Endothelial cell of umbilical vein (primary cell): ENCODE measurements at regions not wholly inside any gene's neighbourhood (a gene's known extent, or its start where the extent isn't known, plus 50 kb on each side); places are given as distances from the start of the nearest gene placed in this dataset.

Source experiments
- BruUV-seq: library from RNA; stranded (reverse); fragments of 400-500 nt; replicated peaks from 2 replicates; lab custom pipeline; 2021; lab: Mats Ljungman, UMichigan
- CTCF ChIA-PET: fragments of 300-600, 350-600 bp; sonication (Branson Sonifier 250); formaldehyde crosslinking; loops from one replicate; lab custom pipeline; 2021; ENCODE audit warnings: antibody characterized with exemption, inconsistent platforms; lab: Charles Lee
- POLR2A ChIA-PET: fragments of 300-600, 350-600 bp; sonication (Branson Sonifier 250); formaldehyde crosslinking; loops from one replicate; lab custom pipeline; 2021; ENCODE audit warnings: antibody characterized with exemption, inconsistent platforms; lab: Charles Lee
- DNase-seq: peaks from one replicate; pipeline ENCODE4 v3.0.0-alpha.2; 2011; ENCODE audit warnings: low read depth, low spot score
- FAIRE-seq: peaks from 2 replicates; lab custom pipeline; 2011; peaks lifted over from hg19 to GRCh38; lab: Jason Lieb, UNC
- H2AFZ ChIP-seq: 2 replicates; pipeline ENCODE4 v1.6.0; 2012; ENCODE audit warnings: low read depth, low read length, control low read depth, inconsistent platforms
- H3K27ac ChIP-seq: 2 replicates; pipeline ENCODE4 v1.5.1; 2011; ENCODE audit warnings: low read depth, mild to moderate bottlenecking, control low read depth, low read length, moderate library complexity; ENCODE audit not compliant: insufficient read depth
- H3K27me3 ChIP-seq, 2 experiments: 2 replicates each; pipeline versions ENCODE4 v1.6.0 to v1.6.1; 2011; ENCODE audit warnings: low read length in 2 of 2, mixed read lengths in 1 of 2; ENCODE audit not compliant: control insufficient read depth in 2 of 2, insufficient read depth in 2 of 2
- H3K36me3 ChIP-seq, 2 experiments: 2 replicates in 1 of 2; 3 replicates in 1 of 2; pipeline ENCODE4 v1.5.1; 2011; ENCODE audit warnings: low read length in 2 of 2, mild to moderate bottlenecking in 1 of 2, moderate library complexity in 1 of 2; ENCODE audit not compliant: control insufficient read depth in 2 of 2, insufficient read depth in 2 of 2; ENCODE audit errors: extremely low read depth in 1 of 2
- H3K4me1 ChIP-seq: 3 replicates; pipeline ENCODE4 v1.5.1; 2011; ENCODE audit warnings: mild to moderate bottlenecking, low read length; ENCODE audit not compliant: control insufficient read depth, insufficient read depth; ENCODE audit errors: extremely low read depth
- H3K4me2 ChIP-seq: 2 replicates; pipeline ENCODE4 v1.6.1; 2011; ENCODE audit warnings: low read length, control low read depth, mixed read lengths; ENCODE audit not compliant: insufficient read depth
- H3K4me3 ChIP-seq, 3 experiments: fragments of 200-600 bp in 1 of 3; sonication (generic), shearing (Covaris generic) in 1 of 3; replicated peaks in 1 of 3; 2 replicates each; pipeline ENCODE4 v1.5.1; 2011 to 2016; ENCODE audit warnings: control low read depth in 3 of 3, low read length in 3 of 3, mild to moderate bottlenecking in 2 of 3, inconsistent platforms in 1 of 3, low read depth in 1 of 3, moderate library complexity in 1 of 3; ENCODE audit not compliant: insufficient read depth in 1 of 3
- H3K79me2 ChIP-seq: 2 replicates; pipeline ENCODE4 v1.6.0; 2012; ENCODE audit warnings: low read length, inconsistent platforms; ENCODE audit not compliant: control insufficient read depth, insufficient read depth
- H3K9ac ChIP-seq: replicated peaks from 2 replicates; pipeline ENCODE3; 2011; ENCODE audit warnings: low read length, control low read depth; ENCODE audit not compliant: insufficient read depth; ENCODE audit errors: extremely low read depth
- H3K9me1 ChIP-seq: replicated peaks from 3 replicates; pipeline ENCODE4 v1.6.0; 2011; ENCODE audit warnings: mild to moderate bottlenecking, low read length; ENCODE audit not compliant: control insufficient read depth, insufficient read depth; ENCODE audit errors: extremely low read depth
- H3K9me3 ChIP-seq: replicated peaks from 2 replicates; pipeline ENCODE4 v1.5.1; 2012; ENCODE audit warnings: low read length, inconsistent platforms; ENCODE audit not compliant: control insufficient read depth, insufficient read depth
- H4K20me1 ChIP-seq: replicated peaks from 2 replicates; pipeline ENCODE3; 2011; ENCODE audit warnings: mild to moderate bottlenecking, low read length; ENCODE audit not compliant: control insufficient read depth, insufficient read depth; ENCODE audit errors: extremely low read depth
- CTCF ChIP-seq, 2 donors: IDR thresholded peaks; 1 replicate in 1 of 2; 2 replicates in 1 of 2; pipeline ENCODE4 v1.5.1; 2011; ENCODE audit warnings: low read length in 2 of 2, mild to moderate bottlenecking in 2 of 2, moderate library complexity in 2 of 2, control low read depth in 1 of 2, inconsistent platforms in 1 of 2, low read depth in 1 of 2; ENCODE audit not compliant: insufficient read depth in 1 of 2; ENCODE audit errors: extremely low read depth in 1 of 2
- EZH2 ChIP-seq: IDR thresholded peaks from 2 replicates; pipeline ENCODE4 v1.6.1; 2012; ENCODE audit warnings: borderline replicate concordance, low read depth, mild to moderate bottlenecking, moderate library complexity, low read length, inconsistent platforms; ENCODE audit not compliant: severe bottlenecking
- FOS ChIP-seq: IDR thresholded peaks from 2 replicates; pipeline ENCODE4 v1.6.1; 2011; ENCODE audit warnings: mild to moderate bottlenecking, low read length, moderate library complexity, borderline replicate concordance; ENCODE audit not compliant: insufficient read depth
- GATA2 ChIP-seq: IDR thresholded peaks from 2 replicates; pipeline ENCODE4 v1.7.0; 2011; ENCODE audit warnings: low read depth, mild to moderate bottlenecking, moderate library complexity, mixed read lengths, low read length; ENCODE audit not compliant: insufficient read length, insufficient read depth
- JUN ChIP-seq: IDR thresholded peaks from 2 replicates; pipeline ENCODE4 v1.6.1; 2011; ENCODE audit warnings: borderline replicate concordance, low read depth; ENCODE audit not compliant: insufficient read length, insufficient read depth
- MAX ChIP-seq: IDR thresholded peaks from 2 replicates; pipeline ENCODE4 v1.6.1; 2011; ENCODE audit not compliant: insufficient read depth, insufficient read length
- MYC ChIP-seq: IDR thresholded peaks from one replicate; pipeline ENCODE4 v1.6.1; 2011; ENCODE audit warnings: mild to moderate bottlenecking, low read depth, low read length
- POLR2A ChIP-seq: IDR thresholded peaks from 2 replicates; pipeline ENCODE4 v1.6.1; 2012; ENCODE audit warnings: low read depth, mild to moderate bottlenecking, control low read depth, low read length
- POLR2AphosphoS5 ChIP-seq: IDR thresholded peaks from 2 replicates; pipeline ENCODE4 v1.6.1; 2012; ENCODE audit warnings: low read depth, mild to moderate bottlenecking, control low read depth, low read length, moderate library complexity; ENCODE audit not compliant: insufficient read depth
- dilution Hi-C: fragments of 300-500 bp; cut with MboI; formaldehyde crosslinking; loops from one replicate; pipeline ENCODE4 v1.15.0; 2019; ENCODE audit warnings: low sequenced_read_pairs; ENCODE audit not compliant: extremely low pct_ligation_motif_present
- intact Hi-C: fragments of 100-400 bp; cut with micrococcal nuclease; formaldehyde crosslinking; loops from one replicate; pipeline ENCODE4 v1.10.0; 2022

GRCh38 chr3:59506191-59506590 lies 456.4 kb upstream of the CFAP20DC start:
- POLR2A ChIA-PET, result no interaction called here
- TF ChIP-seq POLR2A (no peak), POLR2AphosphoS5 (no peak), EZH2 (no peak), GATA2 (no peak), JUN (no peak), FOS (no peak), MAX (no peak), MYC (no peak), CTCF (IDR thresholded peaks at IDR 0.05; ENCODE audit: extremely low read depth in 1 of 2, insufficient read depth in 1 of 2, low read depth in 1 of 2, low read length in 2 of 2) (no peak)
- no peak overlapping the region for H3K4me3 ChIP-seq
- H4K20me1 ChIP-seq, result no peaks in the 10 kb centered on the region
- no peaks in the 10 kb centered on the region for H3K9me1 ChIP-seq
- FAIRE-seq, result no peak
- CTCF ChIA-PET, result no interaction called here
- H3K36me3 ChIP-seq, result no peaks in the 10 kb centered on the region
- no peaks in the 10 kb centered on the region for H3K4me1 ChIP-seq
- dilution Hi-C loops, result no loop called here
- no peak for DNase-seq
- no peaks in the 10 kb centered on the region for H3K9me3 ChIP-seq
- H3K27ac ChIP-seq, result no peak overlapping the region
- no peaks in the 10 kb centered on the region for H3K27me3 ChIP-seq
- intact Hi-C loops, result no loop called here
- no peak overlapping the region for H2AFZ ChIP-seq
- H3K79me2 ChIP-seq, result no peaks in the 10 kb centered on the region
- no peak overlapping the region for H3K4me2 ChIP-seq
- no peak overlapping the region for H3K9ac ChIP-seq
- BruUV-seq, result no TSS peak
